GM18499 (cell line): ENCODE measurements at regions not wholly inside any gene's neighbourhood (a gene's known extent, or its start where the extent isn't known, plus 50 kb on each side); places are given as distances from the start of the nearest gene placed in this dataset.
"Not testable (repeated sequence)": the region's sequence is repeated elsewhere in the genome, so short reads cannot be mapped to it uniquely, and the experiment has no call there.

ENCODE experiments used
- ATAC-seq: cut with Tn5 transposase; IDR thresholded peaks from one replicate; pipeline ENCODE4 v1.9.1; 2021; ENCODE audit warnings: moderate number of reproducible peaks; ENCODE audit not compliant: insufficient read depth, unreplicated experiment

GRCh38 chr14:54010981-54011380 lies 54.4 kb upstream of the BMP4 start:
- ATAC-seq: no peak

DNA sequence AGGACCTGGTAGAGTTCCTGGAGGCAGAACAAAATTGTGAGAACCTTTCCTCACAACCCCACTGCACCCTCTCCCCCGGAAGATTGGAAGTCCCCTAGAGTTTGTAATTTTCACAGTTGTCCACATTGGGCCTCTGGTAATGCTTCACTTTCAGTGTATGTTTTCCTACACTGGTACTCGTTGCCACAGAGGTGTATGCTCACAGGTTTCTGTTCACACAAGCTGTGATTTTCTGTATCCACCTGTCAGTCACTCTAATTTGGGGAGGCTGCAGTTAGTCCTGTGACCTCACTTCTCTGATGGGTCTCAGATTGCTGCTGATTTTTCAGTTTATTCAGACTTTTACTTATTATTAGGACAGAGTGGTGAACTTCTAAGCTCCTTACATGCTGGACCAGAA lies 66.4 kb upstream of the BMP4 start:
- ATAC-seq: no peak

DNA sequence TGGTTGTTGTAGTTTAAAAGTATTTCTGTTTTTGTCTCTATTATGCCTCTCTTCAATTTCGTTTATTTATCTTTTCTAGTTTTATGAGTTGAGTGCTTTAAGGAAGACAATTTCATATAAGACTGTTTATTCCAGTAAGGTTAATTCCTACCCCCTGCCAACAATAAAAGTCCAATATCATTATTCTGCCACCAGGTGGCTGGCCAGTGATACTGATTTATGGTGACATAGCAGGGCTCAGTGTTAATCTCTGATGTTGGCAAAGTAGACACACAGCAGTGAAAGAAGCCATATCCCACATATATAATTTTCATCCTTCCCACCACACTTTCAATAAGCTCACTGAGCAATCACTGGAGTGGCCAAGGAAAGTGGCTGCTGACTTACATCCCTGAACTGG lies 69.0 kb upstream of the BMP4 start:
- no peak for ATAC-seq

DNA sequence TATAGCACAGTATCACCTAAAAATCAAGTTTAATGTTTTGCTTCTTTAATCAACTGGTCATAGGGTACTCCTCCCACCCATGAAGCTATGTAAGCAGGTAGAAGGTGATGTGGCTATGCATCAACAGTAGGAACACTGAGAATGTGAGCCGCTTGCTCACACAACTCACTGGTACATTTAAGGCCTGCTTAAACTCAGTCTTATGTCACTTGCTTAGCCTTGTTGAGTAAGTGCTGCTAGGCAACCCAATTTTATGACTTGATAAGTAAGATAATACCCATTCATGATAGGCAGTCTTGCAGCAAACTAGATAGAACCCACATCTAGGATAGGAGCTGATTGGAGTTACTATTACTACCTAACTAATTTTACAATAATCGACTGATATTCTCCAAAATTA lies 70.0 kb upstream of the BMP4 start:
- no peak for ATAC-seq

GRCh38 chr14:54030996-54031395 lies 74.4 kb upstream of the BMP4 start:
- ATAC-seq: not testable (repeated sequence)

DNA sequence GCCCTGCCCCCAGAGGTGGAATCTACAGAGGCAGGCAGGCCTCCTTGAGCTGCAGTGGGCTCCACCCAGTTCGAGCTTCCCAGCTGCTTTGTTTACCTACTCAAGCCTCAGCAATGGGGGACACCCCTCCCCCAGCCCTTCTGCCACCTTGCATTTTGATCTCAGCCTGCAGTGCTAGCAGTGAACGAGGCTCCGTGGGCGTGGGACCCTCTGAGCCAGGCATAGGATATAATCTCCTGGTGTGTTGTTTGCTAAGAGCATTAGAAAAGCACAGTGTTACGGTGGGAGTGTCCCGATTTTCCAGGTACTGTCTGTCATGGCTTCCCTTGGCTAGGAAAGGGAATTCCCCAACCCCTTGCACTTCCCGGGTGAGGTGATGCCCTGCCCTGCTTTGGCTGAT lies 76.7 kb upstream of the BMP4 start:
- ATAC-seq: not testable (repeated sequence)

GRCh38 chr14:54038724-54039123 lies 82.1 kb upstream of the BMP4 start:
- no peak for ATAC-seq

- no peak for ATAC-seq
Observed at GRCh38 chr14:54039311-54039710, 82.7 kb upstream of the BMP4 start.

- ATAC-seq: no peak
Observed at GRCh38 chr14:54040846-54041245, 84.2 kb upstream of the BMP4 start.

DNA sequence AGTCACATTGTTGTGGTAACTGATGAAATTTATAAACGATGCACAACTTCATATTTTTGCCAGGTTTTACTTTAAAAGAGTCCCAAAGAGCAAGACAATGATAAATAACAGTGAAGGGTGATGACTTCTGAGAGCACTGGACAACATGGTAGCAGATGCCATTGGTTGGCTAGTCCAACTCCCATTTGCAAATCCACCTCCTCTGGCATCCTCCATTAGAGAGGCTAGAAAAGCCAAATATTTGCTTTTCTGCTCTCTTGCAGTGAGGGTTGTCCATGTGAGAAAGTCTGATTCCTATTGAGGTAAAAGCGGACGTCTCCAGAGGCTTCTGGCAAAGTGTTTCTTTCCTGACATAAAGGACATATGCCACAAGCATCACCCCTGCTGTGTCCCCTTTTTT lies 89.6 kb upstream of the BMP4 start:
- ATAC-seq: no peak

GRCh38 chr14:54047645-54048308 lies 91.2 kb upstream of the BMP4 start:
- no peak for ATAC-seq

DNA sequence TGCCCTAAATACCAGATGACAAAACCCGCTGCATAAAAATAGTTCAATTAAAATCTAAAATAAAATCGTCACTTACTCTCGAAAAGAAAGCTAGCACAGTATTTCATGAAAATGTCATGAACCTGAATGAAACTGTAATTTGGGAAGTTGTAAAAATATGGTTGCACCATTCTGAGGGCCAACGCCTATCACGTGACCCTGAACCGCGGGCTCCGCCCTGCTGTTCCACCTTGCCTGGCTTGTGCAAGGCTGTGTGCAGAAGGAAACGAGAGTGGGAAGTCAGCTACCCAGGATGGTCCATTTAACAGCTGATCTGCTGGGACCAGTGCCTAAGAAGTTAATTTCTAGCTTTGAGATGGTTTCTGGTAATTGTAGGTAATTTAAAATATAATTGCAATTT lies 91.7 kb upstream of the BMP4 start:
- ATAC-seq: no peak

DNA sequence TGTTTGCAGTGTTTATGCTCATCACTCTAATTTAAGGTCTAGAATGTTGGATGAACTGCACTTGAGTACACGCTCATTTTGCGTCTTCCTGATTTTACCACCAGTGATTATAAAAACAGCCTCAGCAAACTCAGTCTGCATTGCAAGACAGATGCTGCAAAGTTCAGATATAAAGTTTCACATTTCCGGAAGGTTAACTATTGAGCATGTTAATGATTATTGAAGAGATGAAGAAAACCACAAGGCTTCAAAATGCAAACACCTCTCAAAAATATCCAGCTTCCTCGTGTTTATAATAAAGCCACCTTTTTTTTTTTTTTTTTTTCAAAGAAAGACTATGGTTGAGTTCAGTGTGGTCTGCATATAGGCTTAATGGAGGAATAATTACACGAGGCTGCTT lies 92.1 kb upstream of the BMP4 start:
- no peak for ATAC-seq

DNA sequence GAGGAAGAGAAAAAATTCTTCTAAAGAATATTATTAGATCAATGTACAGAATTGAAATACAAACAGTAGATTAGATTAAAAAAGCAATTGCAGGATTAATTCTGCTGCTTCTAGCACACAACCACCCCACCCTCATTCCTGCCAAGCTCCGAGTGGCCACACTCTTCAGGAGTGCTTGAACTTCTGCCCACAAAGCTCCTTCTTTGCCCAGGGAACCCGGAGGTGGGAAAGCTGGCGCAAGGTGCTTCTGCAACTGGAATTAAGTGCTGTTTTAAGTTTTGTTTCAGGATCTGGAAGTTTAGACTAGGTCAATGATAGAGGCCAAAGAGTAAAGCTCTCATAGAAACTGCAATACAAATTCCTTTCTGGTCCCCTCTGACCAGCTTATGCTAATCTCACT lies 94.1 kb upstream of the BMP4 start:
- no peak for ATAC-seq

GRCh38 chr14:54052696-54053385 lies 96.2 kb upstream of the BMP4 start:
- no peak for ATAC-seq

DNA sequence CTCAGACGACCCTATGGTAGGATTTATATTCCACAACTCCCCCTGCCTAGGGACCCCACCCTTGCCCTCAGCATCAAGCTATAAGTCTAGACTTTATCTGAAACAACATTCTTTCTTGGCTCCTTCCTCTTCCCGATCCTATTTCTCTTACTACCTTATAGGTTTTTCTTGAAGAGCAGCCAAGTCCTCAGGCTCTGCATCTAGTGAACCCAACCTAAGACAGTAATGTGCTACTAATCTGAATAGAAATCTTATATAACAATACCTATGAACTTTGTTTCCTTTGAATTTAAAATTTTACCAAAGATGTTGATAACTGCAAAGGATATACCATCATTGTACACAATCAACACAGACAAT lies 96.7 kb upstream of the BMP4 start:
- no peak for ATAC-seq

- ATAC-seq: no peak
Observed at GRCh38 chr14:54058505-54058904, 101.9 kb upstream of the BMP4 start.

DNA sequence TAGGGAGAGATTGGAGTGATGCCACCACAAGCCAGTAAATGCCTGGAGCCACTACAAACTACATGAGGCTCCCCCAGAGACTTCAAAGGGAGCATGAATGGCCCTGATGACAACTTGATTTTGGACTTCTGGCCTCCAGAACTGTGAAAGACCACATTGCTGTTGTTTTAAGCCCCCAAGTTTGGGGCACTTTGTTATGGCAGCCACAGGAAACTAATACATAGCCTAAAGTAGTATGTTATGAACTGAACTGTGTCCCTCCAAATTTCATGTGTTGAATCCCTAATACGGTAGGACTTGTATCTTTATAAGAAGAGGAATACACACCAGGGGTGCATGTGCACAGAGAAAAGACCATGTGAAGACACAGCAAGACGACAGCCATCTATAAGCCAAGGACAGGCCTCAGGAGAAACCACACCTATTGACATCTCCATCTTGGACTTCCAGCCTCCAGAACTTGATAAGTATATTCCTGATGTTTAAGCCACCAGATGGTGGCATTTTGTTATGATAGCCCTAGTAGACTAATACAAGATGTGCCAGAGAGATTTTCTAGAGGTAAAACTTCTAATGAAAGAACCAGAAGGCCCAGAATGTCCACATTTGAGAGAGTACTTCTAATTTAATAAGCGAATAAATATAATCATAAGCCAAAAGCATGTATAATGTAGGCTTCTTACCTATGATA lies 127.1 kb upstream of the BMP4 start:
- ATAC-seq: no peak

DNA sequence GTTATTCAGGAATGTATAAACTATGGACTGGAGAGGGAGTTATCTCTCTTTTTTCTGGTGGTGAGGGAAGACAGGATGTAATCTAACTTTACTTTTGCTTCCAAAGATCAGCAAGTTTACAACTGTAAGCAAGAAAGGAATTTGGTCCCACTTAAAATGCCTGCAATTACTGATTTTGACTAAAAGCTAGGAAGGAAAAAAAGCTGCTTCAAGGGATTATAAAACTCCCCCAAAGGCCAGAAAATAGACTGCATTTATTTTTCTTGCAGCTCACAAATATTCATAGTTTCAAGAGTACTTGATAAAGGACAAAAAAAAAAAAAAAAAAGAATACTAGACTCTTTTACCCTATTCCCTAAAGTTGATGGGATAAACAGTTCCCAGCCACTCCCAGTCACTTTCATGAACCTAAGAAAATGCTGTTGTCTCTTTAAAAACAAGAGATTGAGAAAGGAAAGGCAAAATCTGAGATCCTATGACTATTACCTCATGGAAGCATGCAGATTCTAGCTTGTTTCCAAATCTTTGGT lies 128.7 kb upstream of the BMP4 start:
- ATAC-seq: no peak

DNA sequence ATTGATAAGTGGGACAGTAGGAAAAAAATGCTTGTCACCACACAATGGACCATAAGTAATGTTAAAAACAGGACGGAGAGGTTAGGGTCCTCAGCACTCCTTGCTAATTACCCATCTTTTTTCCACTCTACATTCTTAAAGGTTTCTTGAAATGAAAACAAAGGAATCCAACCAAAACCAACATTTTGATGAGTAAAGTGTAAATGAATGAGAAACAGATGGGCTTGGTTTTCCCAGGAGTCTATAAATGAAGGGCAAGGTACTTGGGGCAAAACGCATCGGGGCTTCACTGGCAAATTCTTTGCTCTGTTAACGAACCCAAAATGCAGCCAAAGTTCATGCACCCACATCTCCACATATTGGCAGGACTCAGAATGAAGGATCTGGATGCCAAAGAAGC lies 129.2 kb upstream of the BMP4 start:
- no peak for ATAC-seq

- no peak for ATAC-seq
Observed at GRCh38 chr14:54086767-54087166, 130.1 kb upstream of the BMP4 start.

DNA sequence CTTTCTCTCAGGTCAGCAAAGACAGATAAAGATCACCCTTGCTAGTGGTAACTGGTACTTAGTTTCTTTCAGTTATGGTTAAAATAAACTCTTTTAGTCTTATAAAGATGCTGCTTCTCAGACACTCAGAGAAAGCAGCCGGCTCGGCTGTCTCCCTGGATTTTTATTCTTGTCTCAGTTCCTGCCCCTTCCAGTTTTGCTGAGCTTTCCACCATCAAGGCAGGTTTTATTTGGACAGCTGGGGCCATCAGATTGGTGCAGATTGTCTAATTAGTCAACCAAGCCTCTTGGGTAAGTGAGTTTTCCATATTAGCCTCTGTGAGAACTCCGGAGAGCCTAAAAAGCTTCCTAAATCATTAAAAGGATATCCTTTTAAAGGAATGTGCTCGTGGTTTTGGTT lies 130.8 kb upstream of the BMP4 start:
- no peak for ATAC-seq
